CD8-positive, alpha-beta memory T cell (primary cell): ENCODE measurements at regions not wholly inside any gene's neighbourhood (a gene's known extent, or its start where the extent isn't known, plus 50 kb on each side); places are given as distances from the start of the nearest gene placed in this dataset.

ENCODE experiments used
- CTCF ChIA-PET: fragments of 350-600 bp; sonication (Branson Sonifier 250); formaldehyde crosslinking; loops from one replicate; lab custom pipeline; 2021; ENCODE audit warnings: antibody characterized with exemption; lab: Charles Lee
- POLR2A ChIA-PET: fragments of 350-600 bp; sonication (Branson Sonifier 250); formaldehyde crosslinking; loops from one replicate; lab custom pipeline; 2021; ENCODE audit warnings: antibody characterized with exemption; lab: Charles Lee
- DNase-seq, 5 donors: peaks; one replicate each; pipeline versions ENCODE4 v3.0.0 to v3.0.0-alpha.2; 2020 to 2022; ENCODE audit warnings: mixed read lengths in 1 of 5
- H3K27ac ChIP-seq: one replicate; pipeline ENCODE4 v1.7.0; 2013; ENCODE audit warnings: low read depth, mild to moderate bottlenecking, low read length, moderate library complexity
- H3K27me3 ChIP-seq: 2 replicates; pipeline ENCODE4 v1.7.0; 2013; ENCODE audit warnings: low read length, mild to moderate bottlenecking; ENCODE audit not compliant: insufficient read depth, poor library complexity, severe bottlenecking
- H3K36me3 ChIP-seq: 2 replicates; pipeline ENCODE4 v1.7.0; 2013; ENCODE audit warnings: mild to moderate bottlenecking, low read length, moderate library complexity; ENCODE audit not compliant: insufficient read depth
- H3K4me1 ChIP-seq: 2 replicates; pipeline ENCODE4 v1.7.0; 2013; ENCODE audit warnings: mild to moderate bottlenecking, low read length, moderate library complexity; ENCODE audit not compliant: insufficient read depth
- H3K4me3 ChIP-seq: 2 replicates; pipeline ENCODE4 v1.7.0; 2013; ENCODE audit warnings: mild to moderate bottlenecking, low read length
- H3K9me3 ChIP-seq: 2 replicates; pipeline ENCODE4 v1.7.0; 2013; ENCODE audit warnings: mild to moderate bottlenecking, low read length
- H3K27ac Mint-ChIP-seq, 8 donors: one replicate each; pipeline ENCODE4 v1.8.0; 2020 to 2021; ENCODE audit warnings: mixed read lengths in 8 of 8, mild to moderate bottlenecking in 6 of 8, inconsistent platforms in 3 of 8, moderate library complexity in 3 of 8
- H3K27me3 Mint-ChIP-seq, 2 donors: one replicate each; pipeline ENCODE4 v1.8.0; 2020 to 2021; ENCODE audit warnings: mixed read lengths in 2 of 2, mild to moderate bottlenecking in 1 of 2, moderate library complexity in 1 of 2
- H3K36me3 Mint-ChIP-seq, 3 donors: one replicate each; pipeline ENCODE4 v1.8.0; 2020 to 2021; ENCODE audit warnings: mixed read lengths in 3 of 3, inconsistent platforms in 1 of 3, mild to moderate bottlenecking in 1 of 3
- H3K4me1 Mint-ChIP-seq, 3 donors: one replicate each; pipeline ENCODE4 v1.8.0; 2020 to 2021; ENCODE audit warnings: mixed read lengths in 3 of 3, inconsistent platforms in 1 of 3, mild to moderate bottlenecking in 1 of 3
- H3K4me3 Mint-ChIP-seq, 7 donors: one replicate each; pipeline ENCODE4 v1.8.0; 2020 to 2021; ENCODE audit warnings: mixed read lengths in 7 of 7, mild to moderate bottlenecking in 6 of 7, moderate library complexity in 4 of 7, inconsistent platforms in 2 of 7
- H3K9me3 Mint-ChIP-seq, 5 donors: one replicate each; pipeline ENCODE4 v1.8.0; 2020 to 2022; ENCODE audit warnings: mixed read lengths in 5 of 5, mild to moderate bottlenecking in 3 of 5, moderate library complexity in 2 of 5, inconsistent platforms in 1 of 5

DNA sequence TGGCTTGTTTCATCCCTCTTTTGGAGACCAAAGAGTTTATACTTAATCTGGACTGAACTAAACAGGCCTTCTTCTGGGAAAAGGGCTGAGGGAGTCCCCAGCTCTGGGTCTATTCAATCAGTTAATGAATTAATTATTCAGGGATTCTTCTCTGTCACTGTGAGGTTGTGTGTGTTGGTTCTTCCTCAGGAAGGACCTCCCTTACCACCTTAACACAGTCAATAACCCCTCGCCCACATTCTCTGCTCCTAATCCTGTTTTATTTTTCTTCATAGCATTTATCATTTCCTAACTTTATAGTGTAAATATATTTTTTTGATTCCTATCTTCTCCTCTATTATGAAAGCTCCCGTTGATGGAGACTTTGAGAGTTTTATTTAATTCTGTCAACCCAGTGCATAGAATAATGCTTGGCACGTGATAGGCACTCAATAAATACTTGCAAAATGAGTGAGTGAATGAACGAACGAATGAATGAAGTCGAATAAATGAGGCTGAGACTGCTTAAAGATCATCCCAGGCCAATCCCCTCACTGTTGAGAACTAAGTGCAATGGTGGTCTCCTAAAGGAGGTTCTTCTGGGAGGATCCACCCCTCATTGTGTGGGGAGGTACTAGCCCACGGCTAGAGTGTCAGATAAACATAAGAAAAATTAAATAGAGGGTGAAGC lies 179.6 kb upstream of the JARID2 start:
- H3K4me1 Mint-ChIP-seq: no peaks in the 10 kb centered on the region
- no peak for DNase-seq
- Histone ChIP-seq H3K36me3 (no peaks in the 10 kb centered on the region), H3K4me3 (no peak overlapping the region), H3K4me1 (no peaks in the 10 kb centered on the region), H3K9me3 (no peaks in the 10 kb centered on the region), H3K27ac (no peak overlapping the region), H3K27me3 (no peaks in the 10 kb centered on the region)
- no peaks in the 10 kb centered on the region for H3K27me3 Mint-ChIP-seq
- no peaks in the 10 kb centered on the region for H3K36me3 Mint-ChIP-seq
- POLR2A ChIA-PET: no interaction called here
- no peaks in the 10 kb centered on the region for H3K9me3 Mint-ChIP-seq
- no peak overlapping the region for H3K4me3 Mint-ChIP-seq
- CTCF ChIA-PET: no interaction called here
- H3K27ac Mint-ChIP-seq: no peak overlapping the region

DNA sequence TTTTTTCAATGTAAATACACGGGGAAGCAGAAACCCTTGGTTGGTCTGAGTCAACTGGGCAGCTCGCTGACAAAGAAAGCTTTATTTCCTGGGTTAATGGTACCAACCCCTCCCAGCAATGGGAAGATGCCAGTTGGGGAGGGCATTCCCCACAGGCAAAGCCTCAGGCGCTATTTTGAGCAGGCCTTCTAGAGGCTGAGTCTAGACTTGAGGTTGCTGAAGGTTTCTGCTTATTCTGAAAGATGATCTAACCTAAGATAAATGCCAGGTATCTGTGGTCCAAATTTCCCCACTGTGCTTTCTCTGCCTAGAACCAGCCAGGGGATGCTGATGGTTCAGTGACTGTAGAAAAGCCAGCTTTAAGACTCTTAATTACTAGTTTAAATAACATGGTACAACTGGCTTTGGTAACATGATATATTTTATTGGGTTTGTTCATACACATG lies 172.5 kb upstream of the JARID2 start:
- Mint-ChIP-seq H3K36me3 (no peaks in the 10 kb centered on the region), H3K4me3 (no peak overlapping the region), H3K4me1 (no peaks in the 10 kb centered on the region), H3K9me3 (no peaks in the 10 kb centered on the region), H3K27ac (no peak overlapping the region), H3K27me3 (peaks cover 5 to 6% of the 10 kb centered on the region in 2 donors)
- Histone ChIP-seq H3K4me1 (peaks cover 3% of the 10 kb centered on the region), H3K36me3 (no peaks in the 10 kb centered on the region), H3K9me3 (no peaks in the 10 kb centered on the region), H3K27me3 (no peaks in the 10 kb centered on the region), H3K4me3 (no peak overlapping the region), H3K27ac (no peak overlapping the region)
- CTCF ChIA-PET: interaction anchor here (1.0 kb wide), 1 partner anchor 13 kb away, joined by 3 read pairs; no protein-coding TSS in a partner anchor
- POLR2A ChIA-PET: no interaction called here
- DNase-seq: no peak

DNA sequence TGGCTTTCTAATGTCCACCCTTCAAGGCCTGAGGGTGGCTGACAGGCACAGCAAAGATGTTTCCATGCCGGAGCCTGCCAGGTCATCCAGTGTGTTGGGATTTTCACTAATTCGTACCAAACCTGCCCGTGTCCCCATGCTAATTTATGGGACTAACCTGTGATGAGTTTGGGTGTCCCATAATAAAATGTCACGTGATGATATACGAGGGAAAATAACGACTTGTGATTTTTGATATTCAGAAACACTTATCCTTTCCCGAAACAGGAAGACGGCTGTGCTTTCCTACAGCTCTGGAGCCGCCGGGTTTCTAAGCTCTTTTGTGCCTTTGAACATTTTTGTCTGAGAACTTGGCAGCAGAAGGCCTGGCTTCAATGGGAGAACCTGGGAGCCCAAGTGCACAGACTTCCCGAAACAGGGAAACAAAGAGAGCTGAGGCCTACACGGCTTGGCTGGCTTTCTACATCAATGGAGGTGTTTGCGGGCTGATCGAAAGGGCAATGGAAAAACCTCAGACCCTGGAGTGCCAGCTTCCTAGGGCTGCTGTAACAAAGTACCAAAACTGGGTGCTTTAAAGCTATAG lies 171.9 kb upstream of the JARID2 start:
- Histone ChIP-seq H3K9me3 (no peaks in the 10 kb centered on the region), H3K4me1 (peaks cover 3% of the 10 kb centered on the region), H3K4me3 (no peak overlapping the region), H3K27ac (no peak overlapping the region), H3K36me3 (no peaks in the 10 kb centered on the region), H3K27me3 (no peaks in the 10 kb centered on the region)
- ChIA-PET POLR2A (no interaction called here), CTCF (interaction anchor here (1.0 kb wide), 1 partner anchor 14 kb away, joined by 3 read pairs; no protein-coding TSS in a partner anchor)
- peaks cover 5 to 6% of the 10 kb centered on the region in 2 donors for H3K27me3 Mint-ChIP-seq
- H3K4me3 Mint-ChIP-seq: no peak overlapping the region
- no peaks in the 10 kb centered on the region for H3K36me3 Mint-ChIP-seq
- H3K4me1 Mint-ChIP-seq: no peaks in the 10 kb centered on the region
- no peak overlapping the region for H3K27ac Mint-ChIP-seq
- DNase-seq: no peak
- no peaks in the 10 kb centered on the region for H3K9me3 Mint-ChIP-seq

- H3K27me3 Mint-ChIP-seq: peaks cover 6 to 10% of the 10 kb centered on the region in 2 donors
- H3K9me3 Mint-ChIP-seq: no peaks in the 10 kb centered on the region
- Histone ChIP-seq H3K27me3 (no peaks in the 10 kb centered on the region), H3K27ac (no peak overlapping the region), H3K36me3 (no peaks in the 10 kb centered on the region), H3K4me1 (peaks cover 3% of the 10 kb centered on the region), H3K9me3 (no peaks in the 10 kb centered on the region), H3K4me3 (no peak overlapping the region)
- no peak overlapping the region for H3K27ac Mint-ChIP-seq
- DNase-seq: no peak
- CTCF ChIA-PET: no interaction called here
- no peaks in the 10 kb centered on the region for H3K36me3 Mint-ChIP-seq
- no peak overlapping the region for H3K4me3 Mint-ChIP-seq
- H3K4me1 Mint-ChIP-seq: no peaks in the 10 kb centered on the region
- POLR2A ChIA-PET: no interaction called here
Measured at GRCh38 chr6:15074806-15075205, 171.1 kb upstream of the JARID2 start.

DNA sequence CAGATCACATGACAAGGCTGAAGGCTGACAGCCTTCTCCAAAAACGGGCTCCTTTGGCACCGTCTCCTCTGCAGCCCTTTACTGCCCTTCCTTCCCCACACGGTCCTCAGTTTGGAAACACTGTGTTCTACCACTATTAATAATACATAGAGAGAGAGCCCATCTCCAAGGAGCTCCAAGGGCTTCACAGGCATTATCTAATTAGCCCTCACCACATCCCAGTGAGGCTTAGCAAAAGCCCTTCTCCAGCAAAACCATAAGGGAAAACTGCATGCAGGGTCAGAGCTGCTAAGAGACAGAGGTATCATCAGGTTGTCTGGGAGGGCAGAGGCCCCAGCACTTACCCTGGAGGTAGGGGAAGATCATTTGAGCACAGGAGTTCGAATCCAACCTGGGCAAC lies 169.3 kb upstream of the JARID2 start:
- Mint-ChIP-seq H3K36me3 (no peaks in the 10 kb centered on the region), H3K9me3 (no peaks in the 10 kb centered on the region), H3K4me1 (no peaks in the 10 kb centered on the region), H3K4me3 (no peak overlapping the region), H3K27me3 (peaks cover 6 to 14% of the 10 kb centered on the region in 2 donors), H3K27ac (peak overlapping the region in 1 of 8 donors; percentile 52)
- H3K36me3 ChIP-seq: no peaks in the 10 kb centered on the region
- no peak overlapping the region for H3K4me3 ChIP-seq
- no peak overlapping the region for H3K27ac ChIP-seq
- CTCF ChIA-PET: no interaction called here
- no peak for DNase-seq
- H3K27me3 ChIP-seq: no peaks in the 10 kb centered on the region
- H3K4me1 ChIP-seq: peaks cover 3% of the 10 kb centered on the region
- POLR2A ChIA-PET: no interaction called here
- H3K9me3 ChIP-seq: no peaks in the 10 kb centered on the region

DNA sequence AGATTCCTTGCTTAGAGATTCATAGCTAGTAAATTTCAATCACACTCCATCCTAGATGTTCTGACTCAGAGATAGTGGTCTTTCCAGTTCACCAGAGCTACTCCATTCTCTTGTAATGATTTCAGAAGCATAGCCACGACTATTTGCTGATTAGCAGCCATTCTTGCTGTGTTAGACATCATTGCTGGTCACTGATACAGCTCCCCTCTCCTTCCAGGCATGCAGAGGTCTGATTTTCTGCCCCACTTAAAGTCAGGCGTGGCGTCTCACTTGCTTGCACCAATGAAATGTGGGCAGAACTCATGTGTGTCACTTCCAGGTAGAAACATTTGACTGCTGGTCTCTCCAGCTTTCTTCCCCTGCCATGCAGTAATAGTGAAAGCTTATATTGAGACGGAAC lies 168.9 kb upstream of the JARID2 start:
- Mint-ChIP-seq H3K36me3 (no peaks in the 10 kb centered on the region), H3K4me1 (no peaks in the 10 kb centered on the region), H3K4me3 (no peak overlapping the region), H3K27ac (no peak overlapping the region), H3K9me3 (no peaks in the 10 kb centered on the region), H3K27me3 (peaks cover 6 to 14% of the 10 kb centered on the region in 2 donors)
- DNase-seq: no peak
- ChIA-PET CTCF (no interaction called here), POLR2A (no interaction called here)
- Histone ChIP-seq H3K27ac (no peak overlapping the region), H3K4me3 (no peak overlapping the region), H3K9me3 (no peaks in the 10 kb centered on the region), H3K27me3 (no peaks in the 10 kb centered on the region), H3K4me1 (peaks cover 3% of the 10 kb centered on the region), H3K36me3 (no peaks in the 10 kb centered on the region)

- Mint-ChIP-seq H3K4me3 (no peak overlapping the region), H3K27me3 (peaks cover 6 to 13% of the 10 kb centered on the region in 2 donors)
- POLR2A ChIA-PET: no interaction called here
Measured at GRCh38 chr6:15077961-15078360, 167.9 kb upstream of the JARID2 start.

GRCh38 chr6:15079288-15079817 lies 166.5 kb upstream of the JARID2 start:
- H3K27ac ChIP-seq: peak overlapping the region; percentile 57
- no peaks in the 10 kb centered on the region for H3K4me1 Mint-ChIP-seq

More at GRCh38 chr6:15077961-15078360, 167.9 kb upstream of the JARID2 start:
- peaks cover 3% of the 10 kb centered on the region for H3K4me1 ChIP-seq
- no peak for DNase-seq
- H3K27ac Mint-ChIP-seq: no peak overlapping the region
- no peaks in the 10 kb centered on the region for H3K27me3 ChIP-seq
- no peak overlapping the region for H3K27ac ChIP-seq
- CTCF ChIA-PET: no interaction called here
- no peaks in the 10 kb centered on the region for H3K4me1 Mint-ChIP-seq
- H3K9me3 ChIP-seq: no peaks in the 10 kb centered on the region
- no peaks in the 10 kb centered on the region for H3K9me3 Mint-ChIP-seq
- H3K4me3 ChIP-seq: no peak overlapping the region
- no peaks in the 10 kb centered on the region for H3K36me3 ChIP-seq
- no peaks in the 10 kb centered on the region for H3K36me3 Mint-ChIP-seq

More at GRCh38 chr6:15079288-15079817, 166.5 kb upstream of the JARID2 start:
- Histone ChIP-seq H3K4me1 (peaks cover 3% of the 10 kb centered on the region), H3K4me3 (no peak overlapping the region), H3K27me3 (no peaks in the 10 kb centered on the region), H3K36me3 (no peaks in the 10 kb centered on the region), H3K9me3 (no peaks in the 10 kb centered on the region)
- ChIA-PET POLR2A (no interaction called here), CTCF (no interaction called here)
- Mint-ChIP-seq H3K9me3 (no peaks in the 10 kb centered on the region), H3K27me3 (peaks cover 6 to 13% of the 10 kb centered on the region in 2 donors), H3K4me3 (no peak overlapping the region), H3K36me3 (no peaks in the 10 kb centered on the region), H3K27ac (no peak overlapping the region)
- no peak for DNase-seq
